Lung (tissue), 11 donors: ENCODE measurements at regions not wholly inside any gene's neighbourhood (a gene's known extent, or its start where the extent isn't known, plus 50 kb on each side); places are given as distances from the start of the nearest gene placed in this dataset.

Experiments
- ATAC-seq: fragments of 200-7000 bp; cut with Tn5 transposase; one replicate; pipeline ENCODE4 v1.9.1; 2020; ENCODE audit warnings: moderate number of reproducible peaks; ENCODE audit not compliant: insufficient read depth, low FRiP score
- DNase-seq, 3 donors: peaks; one replicate each; pipeline ENCODE4 v3.0.0-alpha.2; 2013 to 2017
- H3K27ac ChIP-seq, 2 donors: one replicate each; pipeline ENCODE4 v1.5.1; 2013; ENCODE audit warnings: mild to moderate bottlenecking in 2 of 2, moderate library complexity in 2 of 2, control low read depth in 1 of 2, inconsistent platforms in 1 of 2, low read depth in 1 of 2, low read length in 1 of 2
- H3K27me3 ChIP-seq, 3 donors: one replicate each; pipeline ENCODE4 v1.5.1; 2013; ENCODE audit warnings: low read length in 2 of 3; ENCODE audit not compliant: control insufficient read depth in 3 of 3, insufficient read depth in 3 of 3
- H3K36me3 ChIP-seq, 4 donors: one replicate each; pipeline ENCODE4 v1.5.1; 2013; ENCODE audit warnings: low read length in 4 of 4, mild to moderate bottlenecking in 1 of 4, moderate library complexity in 1 of 4; ENCODE audit not compliant: control insufficient read depth in 4 of 4, insufficient read depth in 4 of 4
- H3K4me1 ChIP-seq, 5 donors: one replicate each; pipeline ENCODE4 v1.5.1; 2013; ENCODE audit warnings: low read length in 5 of 5, mild to moderate bottlenecking in 2 of 5, moderate library complexity in 1 of 5; ENCODE audit not compliant: control insufficient read depth in 5 of 5, insufficient read depth in 5 of 5
- H3K4me3 ChIP-seq: one replicate; pipeline ENCODE4 v1.5.1; 2013; ENCODE audit warnings: mild to moderate bottlenecking, control low read depth, moderate library complexity
- H3K9ac ChIP-seq, 2 donors: one replicate each; pipeline ENCODE4 v1.5.1; 2013; ENCODE audit warnings: low read length in 2 of 2, control low read depth in 1 of 2; ENCODE audit not compliant: insufficient read depth in 1 of 2
- H3K9me3 ChIP-seq, 4 donors: one replicate each; pipeline ENCODE4 v1.5.1; 2013; ENCODE audit warnings: low read length in 3 of 4, mild to moderate bottlenecking in 1 of 4, moderate library complexity in 1 of 4; ENCODE audit not compliant: control insufficient read depth in 4 of 4, insufficient read depth in 3 of 4
- WGBS, 2 donors: extraction: QIAGEN DNeasy Blood & Tissue Kit; methylation state at CpG; one replicate each; pipeline ENCODE4 v1.1.7; 2013; 5-methylcytosine and 5-hydroxymethylcytosine counted together
- TF ChIP-seq, protein P1 (sequence below): IDR thresholded peaks from 2 replicates; pipeline ENCODE4 v1.5.1; 2012; ENCODE audit warnings: mild to moderate bottlenecking; ENCODE audit errors: control extremely low read depth, extremely low read depth
- donor health status: control.
- donor health status: control.
- donor health status: Bipolar disorder and iron deficiency.
- donor health status: healthy.
- donor health status: DM: yes; HTN: yes; CAD: no.

DNA sequence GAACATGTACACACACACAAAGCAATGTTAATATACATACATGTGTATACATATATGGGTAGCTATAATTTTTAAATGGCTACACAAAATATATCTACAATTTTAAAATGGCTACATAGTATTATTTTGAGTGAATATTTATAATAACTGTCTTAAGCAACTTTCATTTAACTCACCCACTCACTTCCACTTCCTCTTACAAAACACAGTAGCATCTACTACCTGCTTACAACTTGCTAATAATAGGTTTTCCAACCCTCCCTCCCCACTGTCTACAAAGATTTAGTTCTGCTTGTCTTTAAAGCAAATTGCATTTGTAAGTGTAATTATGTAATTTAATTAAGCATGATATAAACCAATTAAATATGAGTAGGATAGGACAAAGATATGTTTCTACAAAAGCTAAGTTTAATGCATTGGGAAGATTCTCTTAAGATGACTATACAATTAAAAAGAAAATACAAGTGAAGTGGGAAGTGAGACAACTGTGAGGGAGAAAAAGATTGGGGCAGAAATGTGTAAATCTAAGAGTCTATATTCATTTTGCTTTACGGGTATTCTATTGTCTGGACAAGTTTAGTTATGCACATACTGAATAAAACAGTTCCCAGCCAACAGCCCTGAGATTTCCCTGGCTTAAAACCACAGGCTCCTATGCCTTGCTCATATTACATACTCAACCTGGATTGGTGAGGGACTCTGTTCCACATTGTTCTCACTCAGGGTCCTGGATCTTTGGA lies 583.1 kb downstream of the EFNB2 start:
- Histone ChIP-seq H3K4me3 (no peak overlapping the region), H3K9ac (no peak overlapping the region), H3K4me1 (peaks cover 0 to 7% (median 0%) of the 10 kb centered on the region in 5 donors), H3K36me3 (no peaks in the 10 kb centered on the region), H3K9me3 (no peaks in the 10 kb centered on the region), H3K27me3 (no peaks in the 10 kb centered on the region), H3K27ac (no peak overlapping the region)
- whole genome bisulfite sequencing, 2 donors: 87 to 100% methylated on average over 1 of the region's 1 CpG
- no peak for DNase-seq
- TF ChIP-seq, protein P1, sequence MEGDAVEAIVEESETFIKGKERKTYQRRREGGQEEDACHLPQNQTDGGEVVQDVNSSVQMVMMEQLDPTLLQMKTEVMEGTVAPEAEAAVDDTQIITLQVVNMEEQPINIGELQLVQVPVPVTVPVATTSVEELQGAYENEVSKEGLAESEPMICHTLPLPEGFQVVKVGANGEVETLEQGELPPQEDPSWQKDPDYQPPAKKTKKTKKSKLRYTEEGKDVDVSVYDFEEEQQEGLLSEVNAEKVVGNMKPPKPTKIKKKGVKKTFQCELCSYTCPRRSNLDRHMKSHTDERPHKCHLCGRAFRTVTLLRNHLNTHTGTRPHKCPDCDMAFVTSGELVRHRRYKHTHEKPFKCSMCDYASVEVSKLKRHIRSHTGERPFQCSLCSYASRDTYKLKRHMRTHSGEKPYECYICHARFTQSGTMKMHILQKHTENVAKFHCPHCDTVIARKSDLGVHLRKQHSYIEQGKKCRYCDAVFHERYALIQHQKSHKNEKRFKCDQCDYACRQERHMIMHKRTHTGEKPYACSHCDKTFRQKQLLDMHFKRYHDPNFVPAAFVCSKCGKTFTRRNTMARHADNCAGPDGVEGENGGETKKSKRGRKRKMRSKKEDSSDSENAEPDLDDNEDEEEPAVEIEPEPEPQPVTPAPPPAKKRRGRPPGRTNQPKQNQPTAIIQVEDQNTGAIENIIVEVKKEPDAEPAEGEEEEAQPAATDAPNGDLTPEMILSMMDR: no peak
- ATAC-seq: no peak

DNA sequence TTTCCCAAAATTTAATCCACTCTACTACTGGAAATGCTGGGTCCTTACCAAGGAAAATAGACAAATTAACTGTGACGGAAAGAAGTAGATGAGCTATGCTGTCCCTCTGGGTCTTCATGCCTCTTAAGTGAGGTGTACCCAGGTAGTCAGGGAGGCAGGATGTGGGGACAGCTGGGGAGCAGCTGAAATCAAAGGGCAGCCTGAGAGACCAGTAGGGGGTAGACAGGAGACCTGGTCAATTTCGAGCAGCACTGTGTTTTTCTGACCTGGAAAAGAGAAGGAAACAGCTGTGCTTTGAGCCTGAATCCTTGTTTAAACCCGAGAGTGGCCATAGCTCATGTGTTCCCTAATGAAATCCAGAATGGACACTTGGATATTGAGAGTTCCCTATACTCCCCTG lies 587.3 kb downstream of the EFNB2 start:
- Histone ChIP-seq H3K27me3 (no peaks in the 10 kb centered on the region), H3K9me3 (peaks cover 0 to 4% (median 0%) of the 10 kb centered on the region in 4 donors), H3K36me3 (no peaks in the 10 kb centered on the region), H3K27ac (no peak overlapping the region), H3K9ac (no peak overlapping the region), H3K4me1 (no peaks in the 10 kb centered on the region), H3K4me3 (no peak overlapping the region)
- TF ChIP-seq, protein P1: no peak
- DNase-seq (no peak), ATAC-seq (no peak)
- WGBS, 2 donors: 69 to 76% methylated on average over 3 of the region's 3 CpGs

DNA sequence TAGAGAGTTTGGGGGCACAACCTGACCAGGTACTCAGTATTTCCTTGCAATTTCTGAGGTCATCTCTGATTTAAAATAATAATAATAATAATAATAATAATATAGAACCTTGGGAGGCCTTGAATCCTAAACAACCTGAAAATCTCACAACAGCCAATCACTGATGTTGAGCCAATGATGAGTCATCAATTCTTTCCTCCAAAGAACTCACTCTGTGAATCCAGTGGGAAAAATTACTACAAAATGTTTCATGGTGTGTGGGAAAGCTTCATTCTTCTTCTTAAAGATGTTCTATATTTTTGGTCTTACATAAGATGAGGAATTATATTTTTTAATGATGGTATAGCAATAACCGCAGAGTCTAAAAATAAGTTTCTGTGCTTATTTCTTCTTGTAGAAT lies 594.6 kb downstream of the EFNB2 start:
- TF ChIP-seq, protein P1: no peak
- Histone ChIP-seq H3K9ac (no peak overlapping the region), H3K27me3 (no peaks in the 10 kb centered on the region), H3K9me3 (peaks cover 0 to 2% (median 0%) of the 10 kb centered on the region in 4 donors), H3K4me1 (no peaks in the 10 kb centered on the region), H3K4me3 (no peak overlapping the region), H3K36me3 (no peaks in the 10 kb centered on the region), H3K27ac (no peak overlapping the region)
- DNase-seq (no peak), ATAC-seq (no peak)
- 98 to 99% methylated on average over 1 of the region's 1 CpG for WGBS, 2 donors

DNA sequence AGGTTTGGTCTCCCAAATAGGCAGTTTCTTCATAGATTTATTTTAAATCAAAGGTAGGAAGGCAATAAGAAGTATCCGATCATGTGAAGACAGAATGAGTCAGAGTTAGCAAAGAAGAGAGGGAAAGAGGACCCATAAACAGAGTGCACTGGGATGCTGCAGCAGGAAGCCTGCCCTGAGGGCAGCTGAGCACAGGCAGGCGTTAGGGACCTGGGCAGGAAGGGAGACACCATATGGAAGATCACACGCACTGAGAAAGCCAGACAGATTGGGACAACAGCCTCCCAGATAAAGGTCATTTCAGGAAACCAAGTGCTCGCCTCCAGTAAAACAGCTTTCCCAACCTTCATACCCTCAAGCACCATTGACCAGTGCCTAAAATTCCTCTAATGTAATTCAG lies 598.0 kb downstream of the EFNB2 start:
- no peak for ATAC-seq
- TF ChIP-seq, protein P1: no peak

More for the DNA sequence above, 598.0 kb downstream of the EFNB2 start:
- no peak overlapping the region for H3K4me3 ChIP-seq
- H3K4me1 ChIP-seq: peaks cover 0 to 3% (median 0%) of the 10 kb centered on the region in 5 donors
- H3K27me3 ChIP-seq: no peaks in the 10 kb centered on the region
- no peak overlapping the region for H3K9ac ChIP-seq
- no peak overlapping the region for H3K27ac ChIP-seq
- no peaks in the 10 kb centered on the region for H3K36me3 ChIP-seq
- no peaks in the 10 kb centered on the region for H3K9me3 ChIP-seq
- 77 to 78% methylated on average over 4 of the region's 4 CpGs for WGBS, 2 donors
- DNase-seq: no peak
